Hematopoietic multipotent progenitor cell treated with erythropoietin and hydrocortisone succinate and interleukin-3 and kit ligand, for 4 days (in vitro differentiated cells): ENCODE measurements at regions not wholly inside any gene's neighbourhood (a gene's known extent, or its start where the extent isn't known, plus 50 kb on each side); places are given as distances from the start of the nearest gene placed in this dataset.

Experiments
- DNase-seq: peaks from one replicate; pipeline ENCODE4 v3.0.0-alpha.2; 2015

- DNase-seq: no peak
Observed at GRCh38 chr4:60216752-60217151, 983.4 kb upstream of the ADGRL3 start.

DNA sequence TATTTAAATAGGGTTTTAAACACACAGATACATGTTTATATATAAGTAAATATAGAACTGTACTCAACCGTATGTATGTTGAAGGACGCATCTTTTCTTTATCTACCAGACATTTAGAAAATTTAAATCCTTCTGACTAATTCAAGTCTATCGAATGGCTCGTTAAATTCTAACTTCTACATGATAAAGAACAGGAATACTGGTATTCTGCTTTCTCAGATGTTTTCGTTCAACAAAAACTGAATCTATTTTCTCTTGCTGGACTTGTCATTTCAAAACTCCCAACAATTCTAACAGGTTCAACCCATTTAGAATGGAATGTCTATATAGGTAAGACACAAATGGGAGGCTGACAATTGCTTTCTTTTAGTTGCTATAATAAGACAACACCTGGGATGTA is 978.3 kb upstream of the ADGRL3 start:
- no peak for DNase-seq

GRCh38 chr4:60223208-60223923 is 976.8 kb upstream of the ADGRL3 start:
- DNase-seq: no peak

DNA sequence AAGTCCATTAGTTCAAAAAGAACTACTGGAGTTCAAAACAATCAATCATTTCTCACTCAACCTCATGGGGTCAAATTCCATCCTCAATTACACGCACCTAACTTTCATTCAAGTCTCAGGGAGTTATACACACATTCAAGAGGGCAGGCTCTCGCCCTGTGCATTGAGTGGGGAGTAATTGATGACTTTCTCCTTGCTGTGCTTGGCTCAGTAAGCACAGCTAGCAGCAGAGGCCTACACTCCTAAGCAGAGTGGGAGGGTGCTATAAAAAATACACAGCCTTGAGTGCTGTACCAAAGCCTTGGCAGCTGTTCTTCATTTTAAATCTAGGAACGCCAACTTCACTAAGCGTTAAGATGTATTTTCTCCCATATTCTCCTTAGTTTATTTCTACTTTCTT is 958.3 kb upstream of the ADGRL3 start:
- no peak for DNase-seq

DNA sequence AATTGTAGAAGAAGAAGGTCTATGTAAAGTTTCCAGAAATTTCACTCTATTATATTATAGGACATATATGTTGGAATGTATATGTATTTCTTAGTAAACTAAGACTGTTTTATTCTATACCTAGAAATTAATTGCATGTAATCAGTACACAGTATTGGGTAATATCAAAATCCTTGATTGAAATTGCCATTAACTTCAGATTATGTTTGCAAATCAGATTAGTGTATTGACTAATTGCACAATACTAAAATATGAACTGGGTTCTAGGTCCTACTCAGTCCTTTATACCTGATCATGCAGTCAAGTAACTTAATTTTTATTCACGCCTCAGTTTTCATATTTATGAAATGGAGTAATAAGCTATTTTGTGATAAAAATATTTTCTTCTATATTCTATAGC is 950.3 kb upstream of the ADGRL3 start:
- no peak for DNase-seq

DNA sequence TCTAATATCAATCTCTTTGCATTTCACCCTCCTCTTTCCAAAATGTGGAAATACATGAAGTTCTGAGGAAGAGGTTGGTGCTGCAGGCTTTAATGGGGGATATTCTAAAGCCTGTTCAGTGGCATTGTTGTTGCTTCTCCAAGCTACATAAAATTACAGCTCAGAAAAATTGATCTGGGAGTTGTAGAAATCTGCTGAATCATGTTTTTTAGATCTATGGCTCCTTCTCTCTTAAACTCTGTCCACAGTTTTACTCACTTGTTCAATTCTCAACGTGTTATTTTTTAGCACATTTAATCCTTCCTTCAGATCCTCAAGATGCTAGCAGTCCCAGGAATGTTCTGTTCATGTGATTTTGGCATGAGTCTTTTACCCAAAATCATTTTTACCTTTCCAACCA is 949.5 kb upstream of the ADGRL3 start:
- no peak for DNase-seq

DNA sequence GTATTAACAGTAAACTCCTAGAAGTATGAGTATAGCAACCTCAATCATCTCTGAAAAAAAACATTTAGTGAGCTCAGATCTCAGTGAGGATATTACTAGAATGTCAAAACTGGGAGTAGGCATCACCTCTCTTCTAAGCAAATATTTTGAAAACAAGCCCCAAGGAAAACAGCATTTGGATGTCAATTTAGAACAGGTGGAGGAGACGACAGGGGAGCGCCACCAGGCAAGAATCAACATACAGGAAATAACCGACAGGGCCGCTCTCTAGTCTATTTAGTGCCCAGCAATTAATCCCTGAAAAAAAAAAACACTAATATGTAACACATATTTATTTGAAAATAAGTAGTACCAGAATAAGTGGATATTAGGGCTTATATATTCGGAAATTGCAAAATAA is 940.3 kb upstream of the ADGRL3 start:
- no peak for DNase-seq

DNA sequence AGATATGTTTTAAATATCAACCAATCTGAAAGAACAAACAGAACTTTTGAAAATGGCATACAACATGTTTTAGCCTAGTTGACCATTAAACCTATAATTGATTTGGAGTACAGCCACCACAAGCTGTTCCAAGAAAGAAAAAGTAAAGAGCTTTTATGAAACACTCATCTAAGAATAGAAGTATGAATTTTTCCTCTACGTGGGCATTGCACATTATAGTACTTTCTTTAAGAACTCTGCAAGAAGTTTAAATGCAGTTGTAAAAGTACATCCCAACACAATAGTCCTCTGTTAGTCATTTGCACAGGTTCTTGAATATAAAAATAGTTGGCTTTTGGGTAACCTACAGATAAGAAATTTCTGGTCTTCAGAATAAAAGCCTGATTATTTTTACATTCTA is 933.6 kb upstream of the ADGRL3 start:
- no peak for DNase-seq

- no peak for DNase-seq
Observed at GRCh38 chr4:60296386-60296785, 903.7 kb upstream of the ADGRL3 start.

GRCh38 chr4:60313611-60314178 is 886.4 kb upstream of the ADGRL3 start:
- no peak for DNase-seq

GRCh38 chr4:60314416-60314815 is 885.7 kb upstream of the ADGRL3 start:
- no peak for DNase-seq

GRCh38 chr4:60315586-60315985 is 884.5 kb upstream of the ADGRL3 start:
- no peak for DNase-seq

DNA sequence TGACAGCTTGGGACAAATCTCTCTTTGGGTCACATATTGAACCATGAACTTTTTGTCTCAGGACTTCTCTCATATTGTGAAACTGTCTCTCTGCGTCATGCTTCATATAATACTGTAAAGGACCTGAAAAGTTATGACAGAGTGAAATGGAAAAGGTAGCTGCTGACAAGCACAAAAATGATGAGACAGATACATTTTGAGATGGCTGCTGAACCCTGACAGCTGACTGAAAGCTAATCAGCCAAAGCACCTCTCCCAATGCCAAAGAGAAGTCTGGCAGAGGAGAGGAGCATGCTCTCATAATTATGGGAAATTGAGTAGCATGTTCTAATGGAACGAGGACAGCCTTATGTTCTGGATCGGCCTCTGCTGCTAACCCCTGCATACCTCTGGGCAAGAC is 873.4 kb upstream of the ADGRL3 start:
- no peak for DNase-seq

DNA sequence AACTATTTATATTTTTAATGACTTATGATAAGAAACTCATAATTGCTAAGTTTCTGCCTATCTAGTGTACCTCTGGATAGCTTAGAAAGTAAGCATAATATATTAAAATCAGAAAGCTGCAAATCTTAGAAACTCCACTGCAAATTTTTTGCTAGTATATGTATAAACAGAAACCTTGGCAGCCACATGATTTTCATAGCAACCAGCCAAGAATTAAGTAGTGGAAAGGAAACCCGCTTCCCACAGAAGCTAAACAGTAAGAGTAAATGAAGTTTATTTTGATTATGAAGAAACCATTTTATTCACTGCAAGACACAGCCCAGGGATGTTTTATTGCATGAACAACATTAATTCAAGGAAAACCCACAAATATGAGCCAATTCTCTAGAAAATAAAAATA is 872.5 kb upstream of the ADGRL3 start:
- no peak for DNase-seq

GRCh38 chr4:60344908-60345307 is 855.2 kb upstream of the ADGRL3 start:
- no peak for DNase-seq

DNA sequence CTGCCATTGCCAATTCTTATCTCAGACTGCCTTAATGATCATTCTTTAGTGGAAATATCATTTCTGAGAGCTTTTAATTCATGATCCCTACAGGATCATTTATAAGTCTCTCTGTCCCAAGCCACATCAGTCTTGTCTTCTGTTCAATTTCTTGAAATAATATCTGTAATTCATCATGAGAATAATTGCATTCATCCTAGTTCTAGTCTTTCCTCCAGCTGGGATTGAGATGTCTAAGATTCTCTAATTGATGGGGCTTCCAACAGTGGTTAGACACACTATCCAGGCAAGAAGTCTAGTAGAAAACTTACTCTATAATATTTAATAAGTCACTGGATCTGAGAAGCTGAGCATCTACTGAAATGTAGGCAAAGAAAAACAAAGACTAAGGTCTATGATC is 854.7 kb upstream of the ADGRL3 start:
- DNase-seq: no peak

- no peak for DNase-seq
Observed at GRCh38 chr4:60359746-60360367, 840.3 kb upstream of the ADGRL3 start.

- DNase-seq: no peak
Observed at GRCh38 chr4:60365176-60365575, 835.0 kb upstream of the ADGRL3 start.

- DNase-seq: no peak
Observed at GRCh38 chr4:60366661-60367060, 833.5 kb upstream of the ADGRL3 start.

DNA sequence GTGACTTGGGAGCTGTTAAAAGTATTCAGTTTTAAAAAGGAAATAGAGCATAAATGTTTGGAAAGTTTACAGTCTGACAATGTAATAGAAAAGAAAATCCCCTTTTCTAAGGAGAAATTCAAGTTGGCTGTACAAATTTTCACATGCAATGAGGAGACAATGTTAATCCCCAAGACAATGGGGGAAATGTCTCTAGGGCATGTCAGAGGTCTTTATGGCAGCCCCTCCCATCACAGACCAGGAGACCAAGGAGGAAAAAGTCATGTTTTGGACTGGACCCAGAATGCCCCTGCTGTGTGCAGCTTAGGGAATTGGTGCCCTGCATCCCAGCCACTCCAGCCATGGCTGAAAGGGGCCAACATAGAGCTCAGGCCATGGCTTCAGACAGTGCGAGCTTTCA is 831.1 kb upstream of the ADGRL3 start:
- DNase-seq: no peak

DNA sequence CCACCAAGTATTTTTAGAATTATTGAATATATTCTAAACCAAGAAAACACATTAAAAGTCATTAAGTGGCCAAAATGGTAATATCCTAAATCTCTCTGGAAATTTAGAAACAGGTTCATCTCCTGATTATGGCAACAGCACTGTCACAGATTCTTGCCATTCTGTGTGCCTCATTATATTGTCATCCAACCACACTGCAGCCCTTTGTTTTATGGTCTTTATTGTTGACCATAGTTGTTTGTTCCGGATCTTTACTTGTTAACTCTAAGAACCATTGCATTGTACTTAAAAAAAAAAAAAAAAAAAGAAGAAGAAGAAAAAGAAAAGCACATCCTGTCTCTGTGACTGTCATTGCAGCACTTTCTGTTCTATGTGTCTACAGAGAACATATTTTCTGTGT is 822.1 kb upstream of the ADGRL3 start:
- no peak for DNase-seq

- DNase-seq: no peak
Observed at GRCh38 chr4:60384516-60384915, 815.6 kb upstream of the ADGRL3 start.

DNA sequence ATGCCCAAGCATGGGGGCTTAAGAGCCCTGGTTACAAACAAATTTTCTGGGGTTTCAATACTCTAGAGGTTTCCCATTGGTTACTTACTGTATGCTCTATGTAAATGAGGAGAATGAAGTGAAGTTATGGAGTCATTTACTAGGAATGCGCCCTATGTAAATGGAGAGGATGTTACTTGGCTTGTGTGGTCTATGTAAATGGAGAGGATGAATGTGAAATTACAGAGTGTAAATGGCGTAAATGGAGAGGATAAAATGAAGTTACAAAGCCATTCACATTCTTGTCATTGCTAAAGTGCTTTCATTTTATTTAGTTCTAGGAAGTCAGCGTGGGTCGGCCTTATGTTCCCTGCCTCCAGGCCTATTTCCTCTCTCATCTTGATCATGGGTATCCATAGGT is 810.5 kb upstream of the ADGRL3 start:
- DNase-seq: no peak

- no peak for DNase-seq
Observed at GRCh38 chr4:60396341-60397049, 803.6 kb upstream of the ADGRL3 start.
